H1 (cell line): ENCODE measurements at regions not wholly inside any gene's neighbourhood (a gene's known extent, or its start where the extent isn't known, plus 50 kb on each side); places are given as distances from the start of the nearest gene placed in this dataset.

Experiments used
- CTCF ChIA-PET: fragments of 300-600 bp; sonication (Branson Sonifier 250); formaldehyde crosslinking; loops from one replicate; lab custom pipeline; 2021; ENCODE audit not compliant: partially characterized antibody; lab: Charles Lee
- POLR2A ChIA-PET: fragments of 300-600 bp; sonication (Branson Sonifier 250); formaldehyde crosslinking; loops from one replicate; lab custom pipeline; 2021; ENCODE audit warnings: inconsistent platforms; ENCODE audit not compliant: partially characterized antibody; lab: Charles Lee
- DNase-seq, 2 experiments: peaks; one replicate each; pipeline versions ENCODE4 v3.0.0 to v3.0.0-alpha.2; 2010 to 2022; ENCODE audit warnings: low spot score in 2 of 2, low read depth in 1 of 2, mixed read lengths in 1 of 2
- FAIRE-seq: peaks from 2 replicates; lab custom pipeline; 2011; peaks lifted over from hg19 to GRCh38; lab: Jason Lieb, UNC
- H2AFZ ChIP-seq: 2 replicates; pipeline ENCODE4 v1.8.1; 2012; ENCODE audit warnings: low read length, inconsistent platforms
- H2AK5ac ChIP-seq: 2 replicates; pipeline ENCODE4 v1.6.1; 2013; ENCODE audit warnings: low read depth, low read length
- H2BK120ac ChIP-seq: replicated peaks from 2 replicates; pipeline ENCODE3; 2013; ENCODE audit warnings: low read depth, low read length, inconsistent platforms
- H2BK12ac ChIP-seq: 2 replicates; pipeline ENCODE4 v1.6.1; 2013; ENCODE audit warnings: low read depth, low read length
- H2BK15ac ChIP-seq: 2 replicates; pipeline ENCODE4 v1.6.1; 2013; ENCODE audit warnings: low read length
- H2BK20ac ChIP-seq: 2 replicates; pipeline ENCODE4 v1.6.1; 2013; ENCODE audit warnings: low read length
- H2BK5ac ChIP-seq: 2 replicates; pipeline ENCODE4 v1.6.1; 2013; ENCODE audit warnings: low read depth, low read length
- H3K14ac ChIP-seq: 2 replicates; pipeline ENCODE4 v1.6.1; 2013; ENCODE audit warnings: inconsistent platforms; ENCODE audit not compliant: insufficient read length
- H3K18ac ChIP-seq: 2 replicates; pipeline ENCODE4 v1.6.1; 2013; ENCODE audit warnings: low read length; ENCODE audit errors: extremely low read depth
- H3K23ac ChIP-seq: 2 replicates; pipeline ENCODE4 v1.6.1; 2013; ENCODE audit warnings: inconsistent platforms; ENCODE audit not compliant: insufficient read length
- H3K23me2 ChIP-seq: 2 replicates; pipeline ENCODE4 v1.6.1; 2013; ENCODE audit warnings: low read depth, low read length
- H3K27ac ChIP-seq: 2 replicates; pipeline ENCODE4 v1.6.1; 2011; ENCODE audit warnings: low read depth, low read length, inconsistent platforms
- H3K27me3 ChIP-seq, 4 experiments: replicated peaks in 1 of 4; 1 replicate in 1 of 4; 2 replicates in 3 of 4; pipeline versions ENCODE4 v1.6.1 to v1.8.1; 2011 to 2013; ENCODE audit warnings: low read length in 3 of 4, mild to moderate bottlenecking in 3 of 4, inconsistent platforms in 2 of 4, mixed read lengths in 2 of 4, moderate library complexity in 1 of 4; ENCODE audit not compliant: control insufficient read depth in 3 of 4, insufficient read depth in 3 of 4; ENCODE audit errors: extremely low read depth in 1 of 4
- H3K36me3 ChIP-seq, 4 experiments: 2 replicates each; pipeline versions ENCODE4 v1.6.1 to v1.8.1; 2011 to 2013; ENCODE audit warnings: mild to moderate bottlenecking in 4 of 4, low read length in 3 of 4, moderate library complexity in 2 of 4, control low read depth in 1 of 4, inconsistent platforms in 1 of 4; ENCODE audit not compliant: insufficient read depth in 4 of 4, control insufficient read depth in 2 of 4
- H3K4ac ChIP-seq: replicated peaks from 2 replicates; pipeline ENCODE3; 2013; ENCODE audit warnings: low read length, low read depth, mixed read lengths, inconsistent platforms; ENCODE audit not compliant: insufficient read length
- H3K4me1 ChIP-seq, 4 experiments: replicated peaks in 1 of 4; 1 replicate in 1 of 4; 2 replicates in 3 of 4; pipeline versions ENCODE4 v1.6.1 to v1.8.1; 2011 to 2013; ENCODE audit warnings: low read length in 3 of 4, inconsistent platforms in 2 of 4, mixed read lengths in 1 of 4; ENCODE audit not compliant: insufficient read depth in 4 of 4, control insufficient read depth in 3 of 4
- H3K4me2 ChIP-seq, 2 experiments: 2 replicates each; pipeline versions ENCODE4 v1.6.1 to v1.8.1; 2011 to 2013; ENCODE audit warnings: low read depth in 2 of 2, low read length in 2 of 2, control low read depth in 1 of 2, inconsistent platforms in 1 of 2, mild to moderate bottlenecking in 1 of 2; ENCODE audit not compliant: insufficient read depth in 1 of 2
- H3K4me3 ChIP-seq, 4 experiments: fragments of 200-600, 300-600 bp in 1 of 4; sonication (generic), shearing (Covaris generic), sonication (Bioruptor Twin) in 1 of 4; 2 replicates each; pipeline versions ENCODE4 v1.5.1 to v1.8.1; 2011 to 2016; ENCODE audit warnings: low read length in 4 of 4, low read depth in 3 of 4, control low read depth in 2 of 4, inconsistent platforms in 2 of 4, mild to moderate bottlenecking in 2 of 4, mixed read lengths in 1 of 4, moderate library complexity in 1 of 4; ENCODE audit not compliant: insufficient read depth in 2 of 4; ENCODE audit errors: extremely low read depth in 1 of 4
- H3K56ac ChIP-seq: replicated peaks from 2 replicates; pipeline ENCODE3; 2013; ENCODE audit warnings: low read depth, mild to moderate bottlenecking, mixed read lengths, low read length, inconsistent platforms; ENCODE audit not compliant: insufficient read length
- H3K79me1 ChIP-seq: 2 replicates; pipeline ENCODE4 v1.6.1; 2013; ENCODE audit warnings: low read depth, low read length, control low read depth
- H3K79me2 ChIP-seq, 2 experiments: 2 replicates each; pipeline versions ENCODE4 v1.6.1 to v1.8.1; 2012 to 2013; ENCODE audit warnings: low read length in 2 of 2, mild to moderate bottlenecking in 2 of 2, inconsistent platforms in 1 of 2; ENCODE audit not compliant: insufficient read depth in 2 of 2, control insufficient read depth in 1 of 2
- H3K9ac ChIP-seq, 4 experiments: replicated peaks in 1 of 4; 1 replicate in 1 of 4; 2 replicates in 3 of 4; pipeline versions ENCODE4 v1.6.1 to v1.8.1; 2011 to 2013; ENCODE audit warnings: low read depth in 3 of 4, low read length in 3 of 4, control low read depth in 2 of 4, mild to moderate bottlenecking in 2 of 4, moderate library complexity in 2 of 4, inconsistent platforms in 1 of 4; ENCODE audit errors: extremely low read depth in 1 of 4
- H3K9me3 ChIP-seq, 2 experiments: 2 replicates each; pipeline versions ENCODE4 v1.6.1 to v1.8.1; 2012 to 2013; ENCODE audit warnings: mild to moderate bottlenecking in 2 of 2, moderate library complexity in 2 of 2, control low read depth in 1 of 2, inconsistent platforms in 1 of 2, low read depth in 1 of 2, low read length in 1 of 2, mixed read lengths in 1 of 2; ENCODE audit not compliant: insufficient read depth in 2 of 2
- H4K20me1 ChIP-seq, 2 experiments: replicated peaks in 1 of 2; 2 replicates each; pipeline versions ENCODE3 to v1.8.1; 2011 to 2013; ENCODE audit warnings: inconsistent platforms in 2 of 2, low read length in 2 of 2, mild to moderate bottlenecking in 1 of 2; ENCODE audit not compliant: insufficient read depth in 2 of 2, control insufficient read depth in 1 of 2
- H4K5ac ChIP-seq: 2 replicates; pipeline ENCODE4 v1.6.1; 2013; ENCODE audit warnings: low read length, low read depth, mixed read lengths, inconsistent platforms; ENCODE audit not compliant: insufficient read length
- H4K8ac ChIP-seq: 2 replicates; pipeline ENCODE4 v1.8.0; 2013; ENCODE audit warnings: mild to moderate bottlenecking, moderate library complexity, low read length, inconsistent platforms; ENCODE audit not compliant: insufficient read depth; ENCODE audit errors: extremely low read depth
- H4K91ac ChIP-seq: replicated peaks from 2 replicates; pipeline ENCODE3; 2013; ENCODE audit warnings: low read length, mixed read lengths, inconsistent platforms; ENCODE audit not compliant: insufficient read length
- BACH1 ChIP-seq: IDR thresholded peaks from 2 replicates; pipeline ENCODE4 v1.6.1; 2012; ENCODE audit warnings: low read length, improper control_type of control experiment
- CTBP2 ChIP-seq: IDR thresholded peaks from 2 replicates; pipeline ENCODE4 v1.7.0; 2011; ENCODE audit warnings: borderline replicate concordance, mild to moderate bottlenecking, moderate library complexity, mixed read lengths, low read length; ENCODE audit not compliant: insufficient read depth, insufficient read length
- GTF2F1 ChIP-seq: IDR thresholded peaks from 2 replicates; pipeline ENCODE4 v1.6.1; 2012; ENCODE audit warnings: low read depth, low read length, improper control_type of control experiment, borderline replicate concordance
- HDAC2 ChIP-seq, 2 experiments: fragments of 300-600 bp in 1 of 2; sonication (generic) in 1 of 2; IDR thresholded peaks; 2 replicates each; pipeline ENCODE4 v1.6.1; 2011 to 2012; ENCODE audit warnings: low read depth in 2 of 2, low read length in 2 of 2, mild to moderate bottlenecking in 2 of 2, moderate library complexity in 2 of 2, borderline replicate concordance in 1 of 2, inconsistent platforms in 1 of 2
- KDM1A ChIP-seq: fragments of 200-600, 300-600 bp; sonication (generic); IDR thresholded peaks from 2 replicates; pipeline ENCODE4 v1.7.1; 2016; ENCODE audit warnings: mild to moderate bottlenecking, low read length, borderline replicate concordance
- NANOG ChIP-seq: IDR thresholded peaks from 2 replicates; pipeline ENCODE4 v1.6.1; 2011; ENCODE audit warnings: low read length, low read depth, mild to moderate bottlenecking, inconsistent platforms; ENCODE audit not compliant: insufficient read depth, poor library complexity, severe bottlenecking
- POLR2A ChIP-seq, 2 experiments: IDR thresholded peaks; 1 replicate in 1 of 2; 2 replicates in 1 of 2; pipeline ENCODE4 v1.6.1; 2011; ENCODE audit warnings: low read depth in 2 of 2, low read length in 2 of 2, mild to moderate bottlenecking in 2 of 2; ENCODE audit errors: control extremely low read depth in 1 of 2
- RAD21 ChIP-seq, 2 experiments: IDR thresholded peaks in 1 of 2; conservative IDR thresholded peaks in 1 of 2; 2 replicates each; pipeline ENCODE4 v1.6.1; 2011; ENCODE audit warnings: low read depth in 2 of 2, low read length in 2 of 2, improper control_type of control experiment in 1 of 2, inconsistent platforms in 1 of 2, mild to moderate bottlenecking in 1 of 2, moderate library complexity in 1 of 2
- RBBP5 ChIP-seq: IDR thresholded peaks from 2 replicates; pipeline ENCODE4 v1.7.1; 2012; ENCODE audit warnings: low read depth, mild to moderate bottlenecking, inconsistent platforms, low read length, moderate library complexity, borderline replicate concordance
- RXRA ChIP-seq: IDR thresholded peaks from 2 replicates; pipeline ENCODE4 v1.6.1; 2011; ENCODE audit warnings: low read depth, mild to moderate bottlenecking, low read length, moderate library complexity; ENCODE audit not compliant: insufficient read depth
- SRF ChIP-seq: IDR thresholded peaks from 2 replicates; pipeline ENCODE4 v1.6.1; 2011; ENCODE audit warnings: mild to moderate bottlenecking, low read depth, low read length, moderate library complexity
- TAF1 ChIP-seq: IDR thresholded peaks from 2 replicates; pipeline ENCODE4 v1.6.1; 2011; ENCODE audit warnings: mild to moderate bottlenecking, low read depth, low read length
- TEAD4 ChIP-seq: IDR thresholded peaks from 2 replicates; pipeline ENCODE4 v1.6.1; 2012; ENCODE audit warnings: low read depth, low read length, inconsistent platforms, mixed read lengths
- WGBS, 2 experiments: shearing (Covaris generic) in 1 of 2; methylation state at CpG; one replicate each; pipeline versions ENCODE4 v1.1.6 to v1.1.7; 2013 to 2015; ENCODE audit warnings: low lambda C conversion rate in 2 of 2, mixed read lengths in 2 of 2, inconsistent platforms in 1 of 2, low coverage in 1 of 2, missing lambda C conversion rate in 1 of 2; ENCODE audit not compliant: insufficient replicate concordance in 2 of 2, insufficient coverage in 1 of 2, insufficient read length in 1 of 2; ENCODE audit errors: extremely low coverage in 1 of 2, missing lambda C conversion rate in 1 of 2; 5-methylcytosine and 5-hydroxymethylcytosine counted together

DNA sequence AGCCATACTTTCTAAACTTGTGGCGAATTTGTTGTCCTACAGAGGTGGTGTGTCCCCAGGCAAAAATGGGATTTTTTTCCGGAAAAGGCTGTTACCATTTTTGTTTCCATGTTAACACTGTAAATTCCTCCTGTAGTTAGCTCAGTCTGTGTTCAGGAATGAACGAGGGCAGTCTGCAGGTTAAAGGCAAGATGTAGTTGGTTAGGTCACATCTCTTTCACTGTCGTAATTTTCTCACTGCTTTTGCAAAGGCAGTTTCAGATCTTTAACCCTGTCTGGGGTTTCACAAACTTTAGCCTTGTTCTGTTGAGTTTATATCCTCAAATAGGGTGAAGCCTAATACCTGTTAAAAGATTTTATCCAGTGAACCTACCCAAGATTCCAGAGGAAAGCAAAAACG is 50.5 kb upstream of the PUDP start:
- 75% methylated on average over 5 of the region's 5 CpGs; no CpG with 5 or more reads in 1 of the 2 experiments for WGBS, 2 experiments
- H3K4me1 ChIP-seq, result no peaks in the 10 kb centered on the region
- no peak overlapping the region for H2BK120ac ChIP-seq
- no peak overlapping the region for H3K23ac ChIP-seq
- no peak for TF ChIP-seq TEAD4
- TF ChIP-seq HDAC2 (IDR thresholded peaks at IDR 0.05; ENCODE audit: borderline replicate concordance in 1 of 2, low read depth in 2 of 2, low read length in 2 of 2), result no peak
- no peak for TF ChIP-seq POLR2A (IDR thresholded peaks at IDR 0.05; ENCODE audit: control extremely low read depth in 1 of 2, low read depth in 2 of 2, low read length in 2 of 2)
- TF ChIP-seq SRF, result no peak
- no peak for TF ChIP-seq BACH1
- no peak for TF ChIP-seq RXRA
- no peak for TF ChIP-seq NANOG
- TF ChIP-seq KDM1A, result no peak
- TF ChIP-seq TAF1, result no peak
- no peak for TF ChIP-seq RBBP5
- TF ChIP-seq RAD21 (IDR thresholded peaks at IDR 0.05 in 1 of 2, conservative IDR thresholded peaks at IDR 0.05 in 1 of 2; ENCODE audit: low read depth in 2 of 2, low read length in 2 of 2), result no peak
- TF ChIP-seq CTBP2, result no peak
- no peak for TF ChIP-seq GTF2F1
- H3K9ac ChIP-seq, result no peak overlapping the region
- no peak overlapping the region for H2AK5ac ChIP-seq
- ChIA-PET CTCF (no interaction called here), POLR2A (interaction anchor here (0.6 kb wide), 1 partner anchor 754 kb away, joined by 3 read pairs; no protein-coding TSS in a partner anchor)
- no peak overlapping the region for H3K4ac ChIP-seq
- H4K5ac ChIP-seq, result no peak overlapping the region
- no peaks in the 10 kb centered on the region for H3K23me2 ChIP-seq
- H3K9me3 ChIP-seq, result no peaks in the 10 kb centered on the region
- no peak for FAIRE-seq
- H3K14ac ChIP-seq, result no peak overlapping the region
- no peak overlapping the region for H2AFZ ChIP-seq
- no peaks in the 10 kb centered on the region for H3K36me3 ChIP-seq
- H3K79me2 ChIP-seq, result no peaks in the 10 kb centered on the region
- H4K20me1 ChIP-seq, result no peaks in the 10 kb centered on the region
- H3K27me3 ChIP-seq, result no peaks in the 10 kb centered on the region
- no peak overlapping the region for H2BK15ac ChIP-seq
- H2BK20ac ChIP-seq, result no peak overlapping the region
- H3K4me2 ChIP-seq, result no peak overlapping the region
- no peak overlapping the region for H3K56ac ChIP-seq
- DNase-seq, result no peak
- no peak overlapping the region for H3K27ac ChIP-seq
- no peak overlapping the region for H3K4me3 ChIP-seq
- H3K79me1 ChIP-seq, result no peaks in the 10 kb centered on the region
- no peak overlapping the region for H4K91ac ChIP-seq
- no peak overlapping the region for H4K8ac ChIP-seq
- no peak overlapping the region for H2BK12ac ChIP-seq
- no peak overlapping the region for H3K18ac ChIP-seq
- no peak overlapping the region for H2BK5ac ChIP-seq
